ENCODE measurements at regions not wholly inside any gene's neighbourhood (a gene's known extent, or its start where the extent isn't known, plus 50 kb on each side); places are given as distances from the start of the nearest gene placed in this dataset.

- DNase-seq (ENCODE audit: low spot score), result no peak
Measured at GRCh38 chr22:49547751-49548239, 279.9 kb downstream of the BRD1 start.

- DNase-seq (ENCODE audit: low spot score), result no peak
Measured at GRCh38 chr22:49546811-49547585, 280.7 kb downstream of the BRD1 start.

GRCh38 chr22:49545606-49546005, 282.1 kb downstream of the BRD1 start:
- no peak for DNase-seq (ENCODE audit: low spot score)

GRCh38 chr22:49544286-49544685, 283.4 kb downstream of the BRD1 start:
- DNase-seq (ENCODE audit: low spot score), result no peak

GRCh38 chr22:49543876-49544275, 283.8 kb downstream of the BRD1 start:
- DNase-seq (ENCODE audit: low spot score), result no peak

- no peak for DNase-seq (ENCODE audit: low spot score)
Measured at GRCh38 chr22:49541693-49542230, 285.9 kb downstream of the BRD1 start.

GRCh38 chr22:49540913-49541692, 286.6 kb downstream of the BRD1 start:
- DNase-seq (ENCODE audit: low spot score), result no peak

- no peak for DNase-seq (ENCODE audit: low spot score)
Measured at GRCh38 chr22:49540084-49540912, 287.4 kb downstream of the BRD1 start.

GRCh38 chr22:49538006-49538405, 289.7 kb downstream of the BRD1 start:
- no peak for DNase-seq (ENCODE audit: low spot score)

GRCh38 chr22:49536571-49537131, 291.0 kb downstream of the BRD1 start:
- DNase-seq (ENCODE audit: low spot score), result no peak

- DNase-seq (ENCODE audit: low spot score), result no peak
Measured at GRCh38 chr22:49535527-49536125, 292.0 kb downstream of the BRD1 start.

GRCh38 chr22:49535126-49535525, 292.5 kb downstream of the BRD1 start:
- no peak for DNase-seq (ENCODE audit: low spot score)

GRCh38 chr22:49534386-49534785, 293.3 kb downstream of the BRD1 start:
- no peak for DNase-seq (ENCODE audit: low spot score)

GRCh38 chr22:49533886-49534285, 293.8 kb downstream of the BRD1 start:
- no peak for DNase-seq (ENCODE audit: low spot score)

- no peak for DNase-seq (ENCODE audit: low spot score)
Measured at GRCh38 chr22:49532869-49533802, 294.5 kb downstream of the BRD1 start.

GRCh38 chr22:49531368-49531791, 296.3 kb downstream of the BRD1 start:
- DNase-seq (ENCODE audit: low spot score), result no peak

- DNase-seq (ENCODE audit: low spot score), result no peak
Measured at GRCh38 chr22:49530671-49531367, 296.9 kb downstream of the BRD1 start.

GRCh38 chr22:49528420-49528720, 299.3 kb downstream of the BRD1 start:
- DNase-seq (ENCODE audit: low spot score), result no peak

- no peak for DNase-seq (ENCODE audit: low spot score)
Measured at GRCh38 chr22:49527611-49528419, 299.9 kb downstream of the BRD1 start.
